SK-N-SH (cell line): ENCODE measurements at regions not wholly inside any gene's neighbourhood (a gene's known extent, or its start where the extent isn't known, plus 50 kb on each side); places are given as distances from the start of the nearest gene placed in this dataset.

Experiments used
- GABPA ChIP-seq: IDR thresholded peaks from 2 replicates; pipeline ENCODE4 v1.4.0; 2012; ENCODE audit warnings: low read depth, mild to moderate bottlenecking
- RFX5 ChIP-seq: IDR thresholded peaks from 2 replicates; pipeline ENCODE4 v1.6.1; 2012; ENCODE audit warnings: mild to moderate bottlenecking, improper control_type of control experiment, low read length
- TAF1 ChIP-seq: IDR thresholded peaks from 2 replicates; pipeline ENCODE4 v1.6.1; 2012; ENCODE audit warnings: low read depth, mild to moderate bottlenecking, low read length, moderate library complexity, borderline replicate concordance
- TF ChIP-seq, protein P1 (sequence below): fragments of 200-600 bp; sonication (generic); IDR thresholded peaks from 2 replicates; pipeline ENCODE4 v1.6.1; 2017; ENCODE audit warnings: antibody characterized with exemption, mild to moderate bottlenecking, moderate library complexity
- TF ChIP-seq, protein P2 (sequence below): IDR thresholded peaks from 2 replicates; pipeline ENCODE4 v1.6.1; 2012; ENCODE audit warnings: mild to moderate bottlenecking, low read depth, low read length, moderate library complexity
- TF ChIP-seq, protein P3 (sequence below): IDR thresholded peaks from 2 replicates; pipeline ENCODE4; 2012
- TF ChIP-seq, protein P4 (sequence below): fragments of 150-350 bp; IDR thresholded peaks from 2 replicates; pipeline ENCODE4 v1.6.1; 2017; ENCODE audit warnings: antibody characterized with exemption, low read length, low read depth, borderline replicate concordance

DNA sequence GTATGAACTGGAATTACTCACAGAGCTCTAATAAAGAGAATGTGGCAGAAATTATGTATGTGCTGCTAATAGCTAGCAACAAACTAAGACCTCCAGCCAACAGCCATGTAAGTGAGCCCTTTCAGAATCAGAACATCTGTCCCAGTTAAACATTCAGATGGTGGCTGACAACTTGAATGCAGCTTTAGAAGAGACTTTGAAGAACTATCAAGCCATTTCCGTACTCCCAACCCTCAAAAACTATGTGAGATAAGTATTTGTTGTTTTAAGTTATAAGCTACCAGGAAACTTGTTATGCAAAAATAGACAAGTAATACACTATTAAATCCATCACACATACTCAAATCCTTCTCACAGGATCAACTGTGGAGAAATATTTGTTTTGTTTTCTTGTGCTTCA, 205.2 kb upstream of the EDIL3 start:
- TF ChIP-seq, protein P1, sequence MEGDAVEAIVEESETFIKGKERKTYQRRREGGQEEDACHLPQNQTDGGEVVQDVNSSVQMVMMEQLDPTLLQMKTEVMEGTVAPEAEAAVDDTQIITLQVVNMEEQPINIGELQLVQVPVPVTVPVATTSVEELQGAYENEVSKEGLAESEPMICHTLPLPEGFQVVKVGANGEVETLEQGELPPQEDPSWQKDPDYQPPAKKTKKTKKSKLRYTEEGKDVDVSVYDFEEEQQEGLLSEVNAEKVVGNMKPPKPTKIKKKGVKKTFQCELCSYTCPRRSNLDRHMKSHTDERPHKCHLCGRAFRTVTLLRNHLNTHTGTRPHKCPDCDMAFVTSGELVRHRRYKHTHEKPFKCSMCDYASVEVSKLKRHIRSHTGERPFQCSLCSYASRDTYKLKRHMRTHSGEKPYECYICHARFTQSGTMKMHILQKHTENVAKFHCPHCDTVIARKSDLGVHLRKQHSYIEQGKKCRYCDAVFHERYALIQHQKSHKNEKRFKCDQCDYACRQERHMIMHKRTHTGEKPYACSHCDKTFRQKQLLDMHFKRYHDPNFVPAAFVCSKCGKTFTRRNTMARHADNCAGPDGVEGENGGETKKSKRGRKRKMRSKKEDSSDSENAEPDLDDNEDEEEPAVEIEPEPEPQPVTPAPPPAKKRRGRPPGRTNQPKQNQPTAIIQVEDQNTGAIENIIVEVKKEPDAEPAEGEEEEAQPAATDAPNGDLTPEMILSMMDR, result no peak
- TF ChIP-seq GABPA, result no peak
- TF ChIP-seq, protein P2, sequence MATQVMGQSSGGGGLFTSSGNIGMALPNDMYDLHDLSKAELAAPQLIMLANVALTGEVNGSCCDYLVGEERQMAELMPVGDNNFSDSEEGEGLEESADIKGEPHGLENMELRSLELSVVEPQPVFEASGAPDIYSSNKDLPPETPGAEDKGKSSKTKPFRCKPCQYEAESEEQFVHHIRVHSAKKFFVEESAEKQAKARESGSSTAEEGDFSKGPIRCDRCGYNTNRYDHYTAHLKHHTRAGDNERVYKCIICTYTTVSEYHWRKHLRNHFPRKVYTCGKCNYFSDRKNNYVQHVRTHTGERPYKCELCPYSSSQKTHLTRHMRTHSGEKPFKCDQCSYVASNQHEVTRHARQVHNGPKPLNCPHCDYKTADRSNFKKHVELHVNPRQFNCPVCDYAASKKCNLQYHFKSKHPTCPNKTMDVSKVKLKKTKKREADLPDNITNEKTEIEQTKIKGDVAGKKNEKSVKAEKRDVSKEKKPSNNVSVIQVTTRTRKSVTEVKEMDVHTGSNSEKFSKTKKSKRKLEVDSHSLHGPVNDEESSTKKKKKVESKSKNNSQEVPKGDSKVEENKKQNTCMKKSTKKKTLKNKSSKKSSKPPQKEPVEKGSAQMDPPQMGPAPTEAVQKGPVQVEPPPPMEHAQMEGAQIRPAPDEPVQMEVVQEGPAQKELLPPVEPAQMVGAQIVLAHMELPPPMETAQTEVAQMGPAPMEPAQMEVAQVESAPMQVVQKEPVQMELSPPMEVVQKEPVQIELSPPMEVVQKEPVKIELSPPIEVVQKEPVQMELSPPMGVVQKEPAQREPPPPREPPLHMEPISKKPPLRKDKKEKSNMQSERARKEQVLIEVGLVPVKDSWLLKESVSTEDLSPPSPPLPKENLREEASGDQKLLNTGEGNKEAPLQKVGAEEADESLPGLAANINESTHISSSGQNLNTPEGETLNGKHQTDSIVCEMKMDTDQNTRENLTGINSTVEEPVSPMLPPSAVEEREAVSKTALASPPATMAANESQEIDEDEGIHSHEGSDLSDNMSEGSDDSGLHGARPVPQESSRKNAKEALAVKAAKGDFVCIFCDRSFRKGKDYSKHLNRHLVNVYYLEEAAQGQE, result no peak
- TF ChIP-seq, protein P3, sequence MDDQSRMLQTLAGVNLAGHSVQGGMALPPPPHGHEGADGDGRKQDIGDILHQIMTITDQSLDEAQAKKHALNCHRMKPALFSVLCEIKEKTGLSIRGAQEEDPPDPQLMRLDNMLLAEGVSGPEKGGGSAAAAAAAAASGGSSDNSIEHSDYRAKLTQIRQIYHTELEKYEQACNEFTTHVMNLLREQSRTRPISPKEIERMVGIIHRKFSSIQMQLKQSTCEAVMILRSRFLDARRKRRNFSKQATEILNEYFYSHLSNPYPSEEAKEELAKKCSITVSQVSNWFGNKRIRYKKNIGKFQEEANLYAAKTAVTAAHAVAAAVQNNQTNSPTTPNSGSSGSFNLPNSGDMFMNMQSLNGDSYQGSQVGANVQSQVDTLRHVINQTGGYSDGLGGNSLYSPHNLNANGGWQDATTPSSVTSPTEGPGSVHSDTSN, result no peak
- TF ChIP-seq, protein P4, sequence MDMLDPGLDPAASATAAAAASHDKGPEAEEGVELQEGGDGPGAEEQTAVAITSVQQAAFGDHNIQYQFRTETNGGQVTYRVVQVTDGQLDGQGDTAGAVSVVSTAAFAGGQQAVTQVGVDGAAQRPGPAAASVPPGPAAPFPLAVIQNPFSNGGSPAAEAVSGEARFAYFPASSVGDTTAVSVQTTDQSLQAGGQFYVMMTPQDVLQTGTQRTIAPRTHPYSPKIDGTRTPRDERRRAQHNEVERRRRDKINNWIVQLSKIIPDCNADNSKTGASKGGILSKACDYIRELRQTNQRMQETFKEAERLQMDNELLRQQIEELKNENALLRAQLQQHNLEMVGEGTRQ, result no peak
- no peak for TF ChIP-seq TAF1
- TF ChIP-seq RFX5, result no peak
